ENCODE measurements at regions not wholly inside any gene's neighbourhood (a gene's known extent, or its start where the extent isn't known, plus 50 kb on each side); places are given as distances from the start of the nearest gene placed in this dataset.

DNA sequence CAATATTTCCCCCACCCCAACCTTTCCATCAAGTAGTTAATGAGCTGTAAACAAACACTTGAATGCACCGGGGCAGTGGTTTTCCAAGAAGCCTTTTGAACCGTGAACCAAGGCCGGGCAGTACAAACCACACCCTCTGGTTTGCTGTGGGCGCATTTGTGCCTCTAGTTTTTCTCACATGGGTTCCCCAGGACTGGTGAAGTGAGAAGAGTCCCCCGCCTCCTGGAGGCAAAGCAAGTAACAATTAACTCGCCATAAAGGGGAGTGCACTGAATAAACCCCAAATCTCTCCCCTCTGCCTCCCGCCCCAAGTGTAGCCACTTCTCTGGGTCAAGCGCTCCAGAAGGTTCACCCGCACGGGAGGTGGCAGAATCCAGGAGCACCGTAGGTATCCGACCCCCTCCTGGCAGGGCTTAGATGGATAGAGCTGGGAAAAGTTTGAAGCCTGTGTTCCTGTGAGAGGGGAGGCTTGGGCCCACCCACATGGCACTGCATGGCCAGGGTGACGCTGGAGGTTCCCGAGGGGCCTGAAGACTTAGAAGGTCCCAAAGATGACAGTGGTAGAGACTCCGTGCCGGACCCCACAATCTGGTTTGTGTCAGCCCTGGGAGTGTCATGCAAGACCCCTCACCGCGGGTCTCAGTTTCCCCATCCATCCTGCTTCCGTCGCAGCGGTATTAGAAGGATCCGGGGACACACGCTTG is 182.2 kb downstream of the SMAD2 start (continued):
- TF ChIP-seq, protein P1, sequence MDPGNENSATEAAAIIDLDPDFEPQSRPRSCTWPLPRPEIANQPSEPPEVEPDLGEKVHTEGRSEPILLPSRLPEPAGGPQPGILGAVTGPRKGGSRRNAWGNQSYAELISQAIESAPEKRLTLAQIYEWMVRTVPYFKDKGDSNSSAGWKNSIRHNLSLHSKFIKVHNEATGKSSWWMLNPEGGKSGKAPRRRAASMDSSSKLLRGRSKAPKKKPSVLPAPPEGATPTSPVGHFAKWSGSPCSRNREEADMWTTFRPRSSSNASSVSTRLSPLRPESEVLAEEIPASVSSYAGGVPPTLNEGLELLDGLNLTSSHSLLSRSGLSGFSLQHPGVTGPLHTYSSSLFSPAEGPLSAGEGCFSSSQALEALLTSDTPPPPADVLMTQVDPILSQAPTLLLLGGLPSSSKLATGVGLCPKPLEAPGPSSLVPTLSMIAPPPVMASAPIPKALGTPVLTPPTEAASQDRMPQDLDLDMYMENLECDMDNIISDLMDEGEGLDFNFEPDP (CRISPR knock-in tag; conservative IDR thresholded peaks at IDR 0.05) = no peak
- TF ChIP-seq, protein P2, sequence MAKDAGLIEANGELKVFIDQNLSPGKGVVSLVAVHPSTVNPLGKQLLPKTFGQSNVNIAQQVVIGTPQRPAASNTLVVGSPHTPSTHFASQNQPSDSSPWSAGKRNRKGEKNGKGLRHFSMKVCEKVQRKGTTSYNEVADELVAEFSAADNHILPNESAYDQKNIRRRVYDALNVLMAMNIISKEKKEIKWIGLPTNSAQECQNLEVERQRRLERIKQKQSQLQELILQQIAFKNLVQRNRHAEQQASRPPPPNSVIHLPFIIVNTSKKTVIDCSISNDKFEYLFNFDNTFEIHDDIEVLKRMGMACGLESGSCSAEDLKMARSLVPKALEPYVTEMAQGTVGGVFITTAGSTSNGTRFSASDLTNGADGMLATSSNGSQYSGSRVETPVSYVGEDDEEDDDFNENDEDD (CRISPR knock-in tag; IDR thresholded peaks at IDR 0.05; ENCODE audit: borderline replicate concordance) = no peak
- TF ChIP-seq ZKSCAN5 (CRISPR knock-in tag; IDR thresholded peaks at IDR 0.05) (no peak), ZNF562 (CRISPR knock-in tag; IDR thresholded peaks at IDR 0.05; ENCODE audit: borderline replicate concordance) (no peak), STAT5B (CRISPR knock-in tag; IDR thresholded peaks at IDR 0.05) (no peak), TCF12 (IDR thresholded peaks at IDR 0.05) (no peak), TCF12 (CRISPR knock-in tag; IDR thresholded peaks at IDR 0.05) (no peak), PHF8 (CRISPR knock-in tag; IDR thresholded peaks at IDR 0.05) (no peak), NR3C1 (CRISPR knock-in tag; IDR thresholded peaks at IDR 0.05) (no peak)
- TF ChIP-seq, protein P3, sequence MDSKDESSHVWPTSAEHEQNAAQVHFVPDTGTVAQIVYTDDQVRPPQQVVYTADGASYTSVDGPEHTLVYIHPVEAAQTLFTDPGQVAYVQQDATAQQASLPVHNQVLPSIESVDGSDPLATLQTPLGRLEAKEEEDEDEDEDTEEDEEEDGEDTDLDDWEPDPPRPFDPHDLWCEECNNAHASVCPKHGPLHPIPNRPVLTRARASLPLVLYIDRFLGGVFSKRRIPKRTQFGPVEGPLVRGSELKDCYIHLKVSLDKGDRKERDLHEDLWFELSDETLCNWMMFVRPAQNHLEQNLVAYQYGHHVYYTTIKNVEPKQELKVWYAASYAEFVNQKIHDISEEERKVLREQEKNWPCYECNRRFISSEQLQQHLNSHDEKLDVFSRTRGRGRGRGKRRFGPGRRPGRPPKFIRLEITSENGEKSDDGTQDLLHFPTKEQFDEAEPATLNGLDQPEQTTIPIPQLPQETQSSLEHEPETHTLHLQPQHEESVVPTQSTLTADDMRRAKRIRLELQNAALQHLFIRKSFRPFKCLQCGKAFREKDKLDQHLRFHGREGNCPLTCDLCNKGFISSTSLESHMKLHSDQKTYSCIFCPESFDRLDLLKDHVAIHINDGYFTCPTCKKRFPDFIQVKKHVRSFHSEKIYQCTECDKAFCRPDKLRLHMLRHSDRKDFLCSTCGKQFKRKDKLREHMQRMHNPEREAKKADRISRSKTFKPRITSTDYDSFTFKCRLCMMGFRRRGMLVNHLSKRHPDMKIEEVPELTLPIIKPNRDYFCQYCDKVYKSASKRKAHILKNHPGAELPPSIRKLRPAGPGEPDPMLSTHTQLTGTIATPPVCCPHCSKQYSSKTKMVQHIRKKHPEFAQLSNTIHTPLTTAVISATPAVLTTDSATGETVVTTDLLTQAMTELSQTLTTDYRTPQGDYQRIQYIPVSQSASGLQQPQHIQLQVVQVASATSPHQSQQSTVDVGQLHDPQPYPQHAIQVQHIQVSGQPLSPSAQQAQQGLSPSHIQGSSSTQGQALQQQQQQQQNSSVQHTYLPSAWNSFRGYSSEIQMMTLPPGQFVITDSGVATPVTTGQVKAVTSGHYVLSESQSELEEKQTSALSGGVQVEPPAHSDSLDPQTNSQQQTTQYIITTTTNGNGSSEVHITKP (CRISPR knock-in tag; IDR thresholded peaks at IDR 0.05; ENCODE audit: low read depth) = no peak
- TF ChIP-seq, protein P4, sequence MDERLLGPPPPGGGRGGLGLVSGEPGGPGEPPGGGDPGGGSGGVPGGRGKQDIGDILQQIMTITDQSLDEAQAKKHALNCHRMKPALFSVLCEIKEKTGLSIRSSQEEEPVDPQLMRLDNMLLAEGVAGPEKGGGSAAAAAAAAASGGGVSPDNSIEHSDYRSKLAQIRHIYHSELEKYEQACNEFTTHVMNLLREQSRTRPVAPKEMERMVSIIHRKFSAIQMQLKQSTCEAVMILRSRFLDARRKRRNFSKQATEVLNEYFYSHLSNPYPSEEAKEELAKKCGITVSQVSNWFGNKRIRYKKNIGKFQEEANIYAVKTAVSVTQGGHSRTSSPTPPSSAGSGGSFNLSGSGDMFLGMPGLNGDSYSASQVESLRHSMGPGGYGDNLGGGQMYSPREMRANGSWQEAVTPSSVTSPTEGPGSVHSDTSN (CRISPR knock-in tag; IDR thresholded peaks at IDR 0.05) = no peak
- TF ChIP-seq, protein P5, sequence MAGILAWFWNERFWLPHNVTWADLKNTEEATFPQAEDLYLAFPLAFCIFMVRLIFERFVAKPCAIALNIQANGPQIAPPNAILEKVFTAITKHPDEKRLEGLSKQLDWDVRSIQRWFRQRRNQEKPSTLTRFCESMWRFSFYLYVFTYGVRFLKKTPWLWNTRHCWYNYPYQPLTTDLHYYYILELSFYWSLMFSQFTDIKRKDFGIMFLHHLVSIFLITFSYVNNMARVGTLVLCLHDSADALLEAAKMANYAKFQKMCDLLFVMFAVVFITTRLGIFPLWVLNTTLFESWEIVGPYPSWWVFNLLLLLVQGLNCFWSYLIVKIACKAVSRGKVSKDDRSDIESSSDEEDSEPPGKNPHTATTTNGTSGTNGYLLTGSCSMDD (CRISPR knock-in tag; IDR thresholded peaks at IDR 0.05) = no peak
